GM12878 (cell line): ENCODE measurements at regions not wholly inside any gene's neighbourhood (a gene's known extent, or its start where the extent isn't known, plus 50 kb on each side); places are given as distances from the start of the nearest gene placed in this dataset.
A peak's percentile ranks its signal among the peaks of the same experiment; 100 is the strongest.

Source experiments
- ATAC-seq: fragments of 200-7000 bp; cut with Tn5 transposase; 3 replicates; pipeline ENCODE4 v1.9.1; 2020; ENCODE audit warnings: mild to moderate bottlenecking, moderate library complexity
- BruUV-seq: library from RNA; stranded (reverse); fragments of 400-500 nt; replicated peaks from 2 replicates; lab custom pipeline; 2021; lab: Mats Ljungman, UMichigan
- CTCF ChIA-PET: fragments of 300-600 bp; sonication (Branson Sonifier 250); formaldehyde crosslinking; extraction: SDS; loops from one replicate; lab custom pipeline; 2021; ENCODE audit warnings: inconsistent platforms; lab: Yijun Ruan, JAX
- POLR2A ChIA-PET: fragments of 350-600 bp; formaldehyde crosslinking; extraction: SDS; loops from one replicate; lab custom pipeline; 2021; ENCODE audit warnings: inconsistent platforms; lab: Charles Lee
- RAD21 ChIA-PET: fragments of 300-600 bp; sonication (Branson Sonifier 250); formaldehyde crosslinking; loops from one replicate; lab custom pipeline; 2023; ENCODE audit warnings: antibody characterized with exemption; ENCODE audit not compliant: unreplicated experiment; lab: Charles Lee
- SMC1A ChIA-PET: fragments of 300-600 bp; sonication (Branson Sonifier 250); formaldehyde crosslinking; loops from one replicate; lab custom pipeline; 2023; ENCODE audit not compliant: unreplicated experiment, uncharacterized antibody; lab: Charles Lee
- DNase-seq: peaks from one replicate; pipeline ENCODE4 v3.0.0-alpha.2; 2011; ENCODE audit warnings: low read depth, low spot score
- FAIRE-seq: peaks from 3 replicates; lab custom pipeline; 2011; peaks lifted over from hg19 to GRCh38; lab: Jason Lieb, UNC
- H2AFZ ChIP-seq: 2 replicates; pipeline ENCODE4 v1.6.0; 2011; ENCODE audit warnings: low read depth, low read length, control low read depth; ENCODE audit not compliant: control insufficient read depth
- H3K27ac ChIP-seq: 2 replicates; pipeline ENCODE4 v1.5.1; 2011; ENCODE audit warnings: control low read depth; ENCODE audit not compliant: control insufficient read depth, insufficient read depth
- H3K27me3 ChIP-seq, 2 experiments: replicated peaks in 1 of 2; 2 replicates each; pipeline versions ENCODE4 v1.6.0 to v1.6.1; 2011; ENCODE audit warnings: low read length in 1 of 2; ENCODE audit not compliant: control insufficient read depth in 2 of 2, insufficient read depth in 2 of 2
- H3K36me3 ChIP-seq, 2 experiments: 2 replicates each; pipeline ENCODE4 v1.5.1; 2011; ENCODE audit warnings: low read length in 1 of 2; ENCODE audit not compliant: control insufficient read depth in 2 of 2, insufficient read depth in 2 of 2
- H3K4me1 ChIP-seq: 2 replicates; pipeline ENCODE4 v1.6.1; 2011; ENCODE audit warnings: mild to moderate bottlenecking, low read length, moderate library complexity, mixed read lengths; ENCODE audit not compliant: control insufficient read depth, insufficient read depth
- H3K4me2 ChIP-seq: 2 replicates; pipeline ENCODE4 v1.6.0; 2011; ENCODE audit warnings: control low read depth; ENCODE audit not compliant: control insufficient read depth, insufficient read depth
- H3K4me3 ChIP-seq: fragments of 200-600 bp; sonication (generic); 2 replicates; pipeline ENCODE4 v1.5.1; 2016
- H3K79me2 ChIP-seq: 2 replicates; pipeline ENCODE4 v1.6.0; 2011; ENCODE audit warnings: low read length; ENCODE audit not compliant: control insufficient read depth, insufficient read depth
- H3K9ac ChIP-seq: 2 replicates; pipeline ENCODE4 v1.8.0; 2011; ENCODE audit warnings: low read length, control low read depth, mixed read lengths; ENCODE audit not compliant: control insufficient read depth, insufficient read depth
- H3K9me3 ChIP-seq: replicated peaks from 3 replicates; pipeline ENCODE4 v1.5.1; 2011; ENCODE audit warnings: mild to moderate bottlenecking, low read length; ENCODE audit not compliant: control insufficient read depth, insufficient read depth
- H4K20me1 ChIP-seq: 2 replicates; pipeline ENCODE4 v1.6.0; 2011; ENCODE audit not compliant: control insufficient read depth, insufficient read depth
- ATF3 ChIP-seq: IDR thresholded peaks from 2 replicates; pipeline ENCODE4 v1.6.1; 2011; ENCODE audit warnings: low read depth, mild to moderate bottlenecking, low read length, moderate library complexity, borderline replicate concordance; ENCODE audit errors: extremely low read depth
- BCL11A ChIP-seq: IDR thresholded peaks from 2 replicates; pipeline ENCODE4 v1.6.1; 2011; ENCODE audit warnings: low read depth, low read length
- CREB1 ChIP-seq: IDR thresholded peaks from 2 replicates; pipeline ENCODE4 v1.6.1; 2012; ENCODE audit warnings: low read depth, mild to moderate bottlenecking, inconsistent platforms
- CREM ChIP-seq: IDR thresholded peaks from 2 replicates; pipeline ENCODE4 v1.6.1; 2014; ENCODE audit warnings: antibody characterized with exemption, low read depth
- DPF2 ChIP-seq: fragments of 450-650 bp; IDR thresholded peaks from 2 replicates; pipeline ENCODE4 v1.6.1; 2017; ENCODE audit warnings: mild to moderate bottlenecking
- EED ChIP-seq: sonication (generic); IDR thresholded peaks from 2 replicates; pipeline ENCODE4 v1.6.1; 2016; ENCODE audit warnings: antibody characterized with exemption, low read depth
- EP300 ChIP-seq, 2 experiments: fragments of 150-350 bp in 1 of 2; IDR thresholded peaks; 2 replicates each; pipeline ENCODE4 v1.6.1; 2011 to 2012; ENCODE audit warnings: low read depth in 2 of 2, low read length in 2 of 2, borderline replicate concordance in 1 of 2, improper control_type of control experiment in 1 of 2, inconsistent platforms in 1 of 2; ENCODE audit not compliant: control insufficient read depth in 1 of 2
- ETV6 ChIP-seq, 2 experiments: fragments of 450-650 bp in 1 of 2; IDR thresholded peaks in 1 of 2; conservative IDR thresholded peaks in 1 of 2; 2 replicates each; pipeline ENCODE4 v1.6.1; 2014; ENCODE audit warnings: antibody characterized with exemption in 1 of 2, borderline replicate concordance in 1 of 2, low read depth in 1 of 2, mild to moderate bottlenecking in 1 of 2, moderate library complexity in 1 of 2
- HDAC6 ChIP-seq: fragments of 200-600 bp; sonication (generic); IDR thresholded peaks from one replicate; pipeline ENCODE4 v1.8.0; 2017; ENCODE audit warnings: antibody characterized with exemption; ENCODE audit not compliant: unreplicated experiment
- HSF1 ChIP-seq: fragments of 150-350 bp; IDR thresholded peaks from 2 replicates; pipeline ENCODE4 v1.6.1; 2014; ENCODE audit warnings: mild to moderate bottlenecking, low read depth, low read length
- IKZF2 ChIP-seq, 2 experiments: fragments of 450-650 bp; IDR thresholded peaks; 2 replicates each; pipeline ENCODE4 v1.6.1; 2017; ENCODE audit warnings: mild to moderate bottlenecking in 2 of 2, moderate library complexity in 2 of 2
- JUNB ChIP-seq: IDR thresholded peaks from 2 replicates; pipeline ENCODE4 v1.6.1; 2016; ENCODE audit warnings: antibody characterized with exemption, mild to moderate bottlenecking
- LARP7 ChIP-seq: fragments of 450-650 bp; IDR thresholded peaks from 2 replicates; pipeline ENCODE4 v1.6.1; 2017; ENCODE audit warnings: mild to moderate bottlenecking
- MEF2A ChIP-seq: IDR thresholded peaks from 2 replicates; pipeline ENCODE4 v1.6.1; 2011; ENCODE audit warnings: low read depth, mild to moderate bottlenecking, low read length, moderate library complexity; ENCODE audit not compliant: insufficient read depth
- MTA2 ChIP-seq: fragments of 450-650 bp; IDR thresholded peaks from 2 replicates; pipeline ENCODE4 v1.6.1; 2016; ENCODE audit warnings: low read depth, mild to moderate bottlenecking, moderate library complexity
- MTA3 ChIP-seq: IDR thresholded peaks from 2 replicates; pipeline ENCODE4 v1.6.1; 2012; ENCODE audit warnings: low read length, inconsistent platforms, borderline replicate concordance
- MXI1 ChIP-seq: fragments of 150-350 bp; IDR thresholded peaks from 2 replicates; pipeline ENCODE4 v1.6.1; 2011; ENCODE audit warnings: low read depth, mild to moderate bottlenecking, inconsistent platforms, low read length, improper control_type of control experiment
- NFIC ChIP-seq: IDR thresholded peaks from 2 replicates; pipeline ENCODE4 v1.6.1; 2012; ENCODE audit warnings: low read depth, mild to moderate bottlenecking, inconsistent platforms, low read length, moderate library complexity
- PAX5 ChIP-seq: IDR thresholded peaks from 2 replicates; pipeline ENCODE4 v1.6.1; 2011; ENCODE audit warnings: low read depth, low read length, borderline replicate concordance
- RFX5 ChIP-seq: IDR thresholded peaks from 2 replicates; pipeline ENCODE4 v1.6.1; 2011; ENCODE audit warnings: low read depth, low read length, improper control_type of control experiment
- RUNX3 ChIP-seq: IDR thresholded peaks from 2 replicates; pipeline ENCODE4 v1.6.1; 2012; ENCODE audit warnings: low read length, inconsistent platforms
- SPI1 ChIP-seq: IDR thresholded peaks from 2 replicates; pipeline ENCODE4 v1.6.1; 2011; ENCODE audit warnings: low read depth, mild to moderate bottlenecking, low read length, moderate library complexity, borderline replicate concordance; ENCODE audit not compliant: insufficient read depth
- STAT1 ChIP-seq: fragments of 450-650 bp; conservative IDR thresholded peaks from 2 replicates; pipeline ENCODE4 v1.6.1; 2014; ENCODE audit warnings: antibody characterized with exemption, mild to moderate bottlenecking
- TCF7 ChIP-seq: IDR thresholded peaks from 2 replicates; pipeline ENCODE4 v1.6.1; 2014; ENCODE audit warnings: antibody characterized with exemption, borderline replicate concordance
- ZNF217 ChIP-seq: fragments of 450-650 bp; IDR thresholded peaks from 2 replicates; pipeline ENCODE4 v1.6.1; 2017; ENCODE audit warnings: antibody characterized with exemption, mild to moderate bottlenecking
- WGBS: methylation state at CpG from one replicate; pipeline ENCODE4 v1.1.6; 2016; ENCODE audit warnings: low lambda C conversion rate; ENCODE audit not compliant: insufficient replicate concordance, insufficient coverage; ENCODE audit errors: missing lambda C conversion rate; 5-methylcytosine and 5-hydroxymethylcytosine counted together
- in situ Hi-C: fragments of 300-500 bp; cut with MboI; formaldehyde crosslinking; loops from 9 replicates; pipeline ENCODE4 v1.14.3; 2018; ENCODE audit warnings: mixed read lengths
- intact Hi-C: fragments of 100-400 bp; cut with micrococcal nuclease; formaldehyde crosslinking; loops from one replicate; pipeline ENCODE4 v1.14.2; 2022; ENCODE audit not compliant: unreplicated experiment

- Histone ChIP-seq H3K9ac (no peak overlapping the region), H3K4me2 (0 out of 2 replicates have a peak overlapping the region, but pooled peaks have one; percentile 61), H3K27ac (no peak overlapping the region), H3K4me3 (no peak overlapping the region), H4K20me1 (no peaks in the 10 kb centered on the region), H3K79me2 (no peaks in the 10 kb centered on the region), H3K36me3 (no peaks in the 10 kb centered on the region), H3K27me3 (peaks cover 0 to 1% of the 10 kb centered on the region in 2 experiments; a peak in 1 of 4 replicates), H3K4me1 (peaks cover 4% of the 10 kb centered on the region; the same call in 1 of the 2 replicates), H3K9me3 (no peaks in the 10 kb centered on the region), H2AFZ (no peak overlapping the region)
- ATAC-seq (peak; percentile 97), DNase-seq (peak; percentile 57), FAIRE-seq (no peak)
- intact Hi-C loops: loop anchor here (5.0 kb wide), 2 partner anchors 53 to 122 kb away; partner anchors contain the start of gene RPS6KA3
- in situ Hi-C loops: no loop called here
- ChIA-PET POLR2A (no interaction called here), CTCF (no interaction called here), SMC1A (no interaction called here), RAD21 (no interaction called here)
- 16% methylated on average over 12 of the region's 12 CpGs for WGBS
- BruUV-seq: no TSS peak
- TF ChIP-seq NFIC: peak; percentile 78
- peak; percentile 24; the same call in 1 of the 2 replicates for TF ChIP-seq CREM
- TF ChIP-seq JUNB: peak; percentile 62
- no peak for TF ChIP-seq RFX5
- TF ChIP-seq DPF2: peak; percentile 74
- peak; percentile 62 to 66 for TF ChIP-seq IKZF2 (IDR thresholded peaks at IDR 0.05)
- peak; percentile 29 to 49; a peak in 2 of 4 replicates for TF ChIP-seq EP300 (IDR thresholded peaks at IDR 0.05; ENCODE audit: borderline replicate concordance in 1 of 2, control insufficient read depth in 1 of 2, low read depth in 2 of 2, low read length in 2 of 2)
- peak; percentile 43; the same call in 1 of the 2 replicates for TF ChIP-seq MXI1
- peak; percentile 45; the same call in 1 of the 2 replicates for TF ChIP-seq MTA2
- peak; percentile 69 for TF ChIP-seq EED
- no peak for TF ChIP-seq STAT1
- no peak for TF ChIP-seq LARP7
- peak; percentile 43; the same call in 1 of the 2 replicates for TF ChIP-seq TCF7
- TF ChIP-seq MEF2A: 0 out of 2 replicates have a peak, but pooled peaks have one; percentile 51
- TF ChIP-seq HDAC6: no peak
- TF ChIP-seq PAX5: no peak
- TF ChIP-seq ETV6 (conservative IDR thresholded peaks at IDR 0.05 in 1 of 2, IDR thresholded peaks at IDR 0.05 in 1 of 2; ENCODE audit: borderline replicate concordance in 1 of 2, low read depth in 1 of 2): peak in 1 of 2 experiments; percentile 77; a peak in 1 of 4 replicates
- no peak for TF ChIP-seq MTA3
- peak; percentile 63; the same call in 1 of the 2 replicates for TF ChIP-seq BCL11A
- peak; percentile 97 for TF ChIP-seq SPI1
- TF ChIP-seq CREB1: 0 out of 2 replicates have a peak, but pooled peaks have one; percentile 10
- TF ChIP-seq ZNF217: peak; percentile 48; the same call in 1 of the 2 replicates
- no peak for TF ChIP-seq ATF3
- no peak for TF ChIP-seq HSF1
- TF ChIP-seq RUNX3: peak; percentile 88
Observed at GRCh38 chrX:20320461-20321159, 53.9 kb upstream of the RPS6KA3 start.
